Transverse colon (tissue), 4 donors: ENCODE measurements at regions not wholly inside any gene's neighbourhood (a gene's known extent, or its start where the extent isn't known, plus 50 kb on each side); places are given as distances from the start of the nearest gene placed in this dataset.
A peak's percentile ranks its signal among the peaks of the same experiment; 100 is the strongest.

Experiments
- DNase-seq: peaks from one replicate; pipeline ENCODE4 v3.0.0-alpha.2; 2019
- H3K27ac ChIP-seq, 4 donors: fragments of 200-600 bp; sonication (generic); 2 replicates each; pipeline ENCODE4 v1.5.1; 2016 to 2018; ENCODE audit warnings: inconsistent platforms in 4 of 4
- H3K27me3 ChIP-seq: fragments of 200-600 bp; sonication (generic); 2 replicates; pipeline ENCODE4 v1.5.1; 2017; ENCODE audit warnings: inconsistent platforms
- H3K36me3 ChIP-seq, 4 donors: fragments of 200-600 bp; sonication (generic); 2 replicates each; pipeline ENCODE4 v1.5.1; 2017 to 2019; ENCODE audit warnings: inconsistent platforms in 4 of 4
- H3K4me1 ChIP-seq, 4 donors: fragments of 200-600 bp; sonication (generic); 2 replicates each; pipeline ENCODE4 v1.5.1; 2017 to 2020; ENCODE audit warnings: inconsistent platforms in 4 of 4
- H3K4me3 ChIP-seq, 4 donors: fragments of 200-600 bp; sonication (generic); 1 replicate in 1 of 4; 2 replicates in 3 of 4; pipeline versions ENCODE4 v1.5.1 to v1.6.1; 2017 to 2019; ENCODE audit warnings: inconsistent platforms in 4 of 4
- H3K9me3 ChIP-seq, 2 donors: fragments of 200-600 bp; sonication (generic); 2 replicates each; pipeline ENCODE4 v1.5.1; 2017 to 2019; ENCODE audit warnings: inconsistent platforms in 2 of 2
- EP300 ChIP-seq: sonication (generic); formaldehyde crosslinking; IDR thresholded peaks from one replicate; pipeline ENCODE4 v1.6.1; 2017; ENCODE audit warnings: antibody characterized with exemption, low read depth
- POLR2A ChIP-seq: fragments of 450-650 bp; IDR thresholded peaks from one replicate; pipeline ENCODE4 v1.6.1; 2016; ENCODE audit warnings: antibody characterized with exemption, mild to moderate bottlenecking, moderate library complexity
- POLR2AphosphoS5 ChIP-seq, 3 donors: sonication (generic); formaldehyde crosslinking; IDR thresholded peaks; one replicate each; pipeline ENCODE4 v1.6.1; 2016; ENCODE audit warnings: antibody characterized with exemption in 3 of 3
- WGBS, 2 donors: methylation state at CpG; one replicate each; pipeline ENCODE4 v1.1.5; 2018; ENCODE audit warnings: low coverage in 1 of 2; 5-methylcytosine and 5-hydroxymethylcytosine counted together
- in situ Hi-C, 4 donors: fragments of 200-750 bp; cut with MboI; loops; one replicate each; pipeline versions ENCODE4 v1.15.0 to v1.15.1; 2017; ENCODE audit warnings: low sequenced_read_pairs in 3 of 4, low pct_ligation_motif_present in 1 of 4, low pct_unique_long_range_greater_than_20kb in 1 of 4
- intact Hi-C: fragments of 100-400 bp; cut with DNase I; formaldehyde crosslinking; loops from one replicate; pipeline ENCODE4 v1.15.1; 2023; ENCODE audit warnings: low total_unique reads
- TF ChIP-seq, protein P1 (sequence below), 5 experiments: fragments of 200-600 bp in 3 of 5; fragments of 450-650 bp in 2 of 5; sonication (generic) in 3 of 5; IDR thresholded peaks; 1 replicate in 2 of 5; 2 replicates in 3 of 5; pipeline ENCODE4 v1.5.1; 2016 to 2017; ENCODE audit warnings: antibody characterized with exemption in 5 of 5, inconsistent platforms in 3 of 5, mild to moderate bottlenecking in 2 of 5, moderate library complexity in 1 of 5

- Histone ChIP-seq H3K27ac (no peak overlapping the region), H3K4me3 (no peak overlapping the region), H3K4me1 (no peaks in the 10 kb centered on the region), H3K9me3 (no peaks in the 10 kb centered on the region), H3K36me3 (no peaks in the 10 kb centered on the region), H3K27me3 (no peaks in the 10 kb centered on the region)
- intact Hi-C loops (no loop called here), in situ Hi-C loops (no loop called here)
- DNase-seq, result no peak
- TF ChIP-seq POLR2A, result no peak
- TF ChIP-seq, protein P1, sequence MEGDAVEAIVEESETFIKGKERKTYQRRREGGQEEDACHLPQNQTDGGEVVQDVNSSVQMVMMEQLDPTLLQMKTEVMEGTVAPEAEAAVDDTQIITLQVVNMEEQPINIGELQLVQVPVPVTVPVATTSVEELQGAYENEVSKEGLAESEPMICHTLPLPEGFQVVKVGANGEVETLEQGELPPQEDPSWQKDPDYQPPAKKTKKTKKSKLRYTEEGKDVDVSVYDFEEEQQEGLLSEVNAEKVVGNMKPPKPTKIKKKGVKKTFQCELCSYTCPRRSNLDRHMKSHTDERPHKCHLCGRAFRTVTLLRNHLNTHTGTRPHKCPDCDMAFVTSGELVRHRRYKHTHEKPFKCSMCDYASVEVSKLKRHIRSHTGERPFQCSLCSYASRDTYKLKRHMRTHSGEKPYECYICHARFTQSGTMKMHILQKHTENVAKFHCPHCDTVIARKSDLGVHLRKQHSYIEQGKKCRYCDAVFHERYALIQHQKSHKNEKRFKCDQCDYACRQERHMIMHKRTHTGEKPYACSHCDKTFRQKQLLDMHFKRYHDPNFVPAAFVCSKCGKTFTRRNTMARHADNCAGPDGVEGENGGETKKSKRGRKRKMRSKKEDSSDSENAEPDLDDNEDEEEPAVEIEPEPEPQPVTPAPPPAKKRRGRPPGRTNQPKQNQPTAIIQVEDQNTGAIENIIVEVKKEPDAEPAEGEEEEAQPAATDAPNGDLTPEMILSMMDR (IDR thresholded peaks at IDR 0.05), result peak in 1 of 5 experiments; percentile 6
- no peak for TF ChIP-seq POLR2AphosphoS5 (IDR thresholded peaks at IDR 0.05)
Observed at GRCh38 chr11:82229341-82229740, 504.3 kb downstream of the FAM181B start.

DNA sequence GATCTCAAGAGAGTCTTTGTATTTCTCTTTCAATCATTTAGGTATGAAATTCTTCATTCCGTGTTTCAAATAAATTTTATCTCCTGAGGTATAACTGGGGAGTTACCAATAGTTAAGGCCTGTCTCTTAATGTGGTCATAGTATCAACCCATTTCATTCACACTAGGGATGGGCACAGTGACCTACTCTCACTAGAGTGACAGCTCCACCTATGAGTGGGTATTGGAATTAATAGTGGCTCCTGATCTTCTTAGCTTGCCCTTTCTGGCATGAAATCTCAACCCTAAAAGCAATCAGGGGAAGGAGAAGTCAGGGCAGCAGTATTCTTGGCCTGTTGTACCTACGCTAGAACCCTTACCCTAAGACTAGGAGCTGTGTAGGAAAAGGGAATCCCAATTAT, 507.7 kb downstream of the FAM181B start:
- WGBS, 2 donors, result 43 to 86% methylated on average over 1 to 2 of the region's 2 CpGs
- Histone ChIP-seq H3K27ac (no peak overlapping the region), H3K36me3 (no peaks in the 10 kb centered on the region), H3K27me3 (no peaks in the 10 kb centered on the region), H3K9me3 (no peaks in the 10 kb centered on the region), H3K4me1 (no peaks in the 10 kb centered on the region), H3K4me3 (no peak overlapping the region)
- in situ Hi-C loops (no loop called here), intact Hi-C loops (no loop called here)
- TF ChIP-seq POLR2A (no peak), EP300 (no peak), POLR2AphosphoS5 (IDR thresholded peaks at IDR 0.05) (no peak)
- TF ChIP-seq, protein P1 (IDR thresholded peaks at IDR 0.05), result no peak
- no peak for DNase-seq

DNA sequence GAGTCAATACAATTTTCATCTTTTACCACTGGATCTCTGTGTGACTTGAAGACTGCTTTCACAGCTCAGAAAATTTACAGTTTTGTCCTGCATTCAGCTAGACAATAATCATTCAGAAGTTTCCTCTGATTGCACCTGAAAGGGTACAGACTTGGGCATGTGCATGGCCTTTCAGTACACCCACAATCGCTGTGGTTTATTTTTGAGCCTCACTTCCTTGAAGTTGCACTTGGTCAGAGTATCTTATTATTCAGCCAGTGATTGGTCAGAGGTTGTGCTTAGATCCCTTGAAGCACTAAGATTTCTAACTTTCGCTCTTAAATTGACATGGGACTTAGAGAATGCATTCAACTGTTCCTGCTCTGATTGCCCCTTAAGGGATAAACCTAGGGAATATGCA, 508.2 kb downstream of the FAM181B start:
- DNase-seq, result no peak
- Histone ChIP-seq H3K4me3 (no peak overlapping the region), H3K27ac (no peak overlapping the region), H3K36me3 (no peaks in the 10 kb centered on the region), H3K9me3 (no peaks in the 10 kb centered on the region), H3K27me3 (no peaks in the 10 kb centered on the region), H3K4me1 (no peaks in the 10 kb centered on the region)
- in situ Hi-C loops (no loop called here), intact Hi-C loops (no loop called here)
- WGBS, 2 donors, result 80 to 86% methylated on average over 1 to 2 of the region's 2 CpGs
- TF ChIP-seq, protein P1 (IDR thresholded peaks at IDR 0.05), result no peak
- TF ChIP-seq EP300 (no peak), POLR2A (no peak), POLR2AphosphoS5 (IDR thresholded peaks at IDR 0.05) (no peak)

- in situ Hi-C loops, result no loop called here
- TF ChIP-seq, protein P1 (IDR thresholded peaks at IDR 0.05), result no peak
- no peak for TF ChIP-seq EP300
- no peak for TF ChIP-seq POLR2AphosphoS5 (IDR thresholded peaks at IDR 0.05)
- no peak for TF ChIP-seq POLR2A
- H3K36me3 ChIP-seq, result no peaks in the 10 kb centered on the region
- 36 to 44% methylated on average over 3 of the region's 3 CpGs for WGBS, 2 donors
- no peak overlapping the region for H3K4me3 ChIP-seq
- intact Hi-C loops, result loop anchor here (10.0 kb wide), 1 partner anchor 622 kb away; no protein-coding TSS in a partner anchor
- H3K9me3 ChIP-seq, result no peaks in the 10 kb centered on the region
- H3K27ac ChIP-seq, result no peak overlapping the region
- H3K27me3 ChIP-seq, result no peaks in the 10 kb centered on the region
- H3K4me1 ChIP-seq, result no peaks in the 10 kb centered on the region
- no peak for DNase-seq
Observed at GRCh38 chr11:82216927-82217570, 516.6 kb downstream of the FAM181B start.
